ENCODE measurements at regions not wholly inside any gene's neighbourhood (a gene's known extent, or its start where the extent isn't known, plus 50 kb on each side); places are given as distances from the start of the nearest gene placed in this dataset.

GRCh38 chr11:42720716-42721563 lies 590.9 kb upstream of the API5 start:
- no peak overlapping the region for H3K27ac ChIP-seq
- H3K27me3 ChIP-seq = no peaks in the 10 kb centered on the region
- TF ChIP-seq, protein P1, sequence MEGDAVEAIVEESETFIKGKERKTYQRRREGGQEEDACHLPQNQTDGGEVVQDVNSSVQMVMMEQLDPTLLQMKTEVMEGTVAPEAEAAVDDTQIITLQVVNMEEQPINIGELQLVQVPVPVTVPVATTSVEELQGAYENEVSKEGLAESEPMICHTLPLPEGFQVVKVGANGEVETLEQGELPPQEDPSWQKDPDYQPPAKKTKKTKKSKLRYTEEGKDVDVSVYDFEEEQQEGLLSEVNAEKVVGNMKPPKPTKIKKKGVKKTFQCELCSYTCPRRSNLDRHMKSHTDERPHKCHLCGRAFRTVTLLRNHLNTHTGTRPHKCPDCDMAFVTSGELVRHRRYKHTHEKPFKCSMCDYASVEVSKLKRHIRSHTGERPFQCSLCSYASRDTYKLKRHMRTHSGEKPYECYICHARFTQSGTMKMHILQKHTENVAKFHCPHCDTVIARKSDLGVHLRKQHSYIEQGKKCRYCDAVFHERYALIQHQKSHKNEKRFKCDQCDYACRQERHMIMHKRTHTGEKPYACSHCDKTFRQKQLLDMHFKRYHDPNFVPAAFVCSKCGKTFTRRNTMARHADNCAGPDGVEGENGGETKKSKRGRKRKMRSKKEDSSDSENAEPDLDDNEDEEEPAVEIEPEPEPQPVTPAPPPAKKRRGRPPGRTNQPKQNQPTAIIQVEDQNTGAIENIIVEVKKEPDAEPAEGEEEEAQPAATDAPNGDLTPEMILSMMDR (IDR thresholded peaks at IDR 0.05) = no peak
- H3K9me3 ChIP-seq = no peaks in the 10 kb centered on the region
- intact Hi-C loops (cut with DNase I; ENCODE audit: low total_unique reads) = no loop called here
- H3K4me3 ChIP-seq = no peak overlapping the region
- no peaks in the 10 kb centered on the region for H3K4me1 ChIP-seq
- no peak for DNase-seq
- no peaks in the 10 kb centered on the region for H3K36me3 ChIP-seq

DNA sequence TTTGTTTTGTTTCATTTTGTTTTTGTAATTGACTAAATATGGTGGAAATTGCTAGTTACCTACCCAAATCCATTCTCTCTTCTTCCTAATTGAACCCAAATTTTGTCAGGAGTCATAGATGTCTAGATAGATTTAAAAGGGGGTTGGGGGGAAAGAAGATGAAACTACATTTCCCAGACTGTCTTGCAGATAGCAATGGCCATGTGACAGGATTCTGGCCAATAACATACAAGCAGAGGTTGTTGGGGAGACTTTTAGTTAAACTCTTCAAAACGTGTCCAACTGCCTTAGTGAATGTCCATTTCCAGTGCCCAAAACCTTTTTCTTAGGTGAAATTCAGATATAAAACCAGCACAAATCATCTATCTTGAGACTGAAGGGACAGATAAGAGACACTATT lies 583.9 kb upstream of the API5 start:
- H3K36me3 ChIP-seq = no peaks in the 10 kb centered on the region
- no peak for DNase-seq
- TF ChIP-seq, protein P1 (IDR thresholded peaks at IDR 0.05) = no peak
- H3K27ac ChIP-seq = no peak overlapping the region
- intact Hi-C loops (cut with DNase I; ENCODE audit: low total_unique reads) = no loop called here
- H3K4me3 ChIP-seq = no peak overlapping the region
- no peaks in the 10 kb centered on the region for H3K4me1 ChIP-seq
- H3K27me3 ChIP-seq = no peaks in the 10 kb centered on the region
- H3K9me3 ChIP-seq = no peaks in the 10 kb centered on the region

- H3K4me1 ChIP-seq = no peaks in the 10 kb centered on the region
- no peak overlapping the region for H3K4me3 ChIP-seq
- no peaks in the 10 kb centered on the region for H3K27me3 ChIP-seq
- DNase-seq = no peak
- H3K36me3 ChIP-seq = no peaks in the 10 kb centered on the region
- intact Hi-C loops (cut with DNase I; ENCODE audit: low total_unique reads) = no loop called here
- TF ChIP-seq, protein P1 (IDR thresholded peaks at IDR 0.05) = no peak
- H3K9me3 ChIP-seq = no peaks in the 10 kb centered on the region
- H3K27ac ChIP-seq = no peak overlapping the region
These were observed 549.4 kb upstream of the API5 start for GRCh38 chr11:42762348-42762747.

- no peaks in the 10 kb centered on the region for H3K9me3 ChIP-seq
- H3K4me3 ChIP-seq = no peak overlapping the region
- TF ChIP-seq, protein P1 (IDR thresholded peaks at IDR 0.05) = no peak
- no peaks in the 10 kb centered on the region for H3K4me1 ChIP-seq
- DNase-seq = no peak
- H3K27me3 ChIP-seq = no peaks in the 10 kb centered on the region
- no peak overlapping the region for H3K27ac ChIP-seq
- no peaks in the 10 kb centered on the region for H3K36me3 ChIP-seq
- intact Hi-C loops (cut with DNase I; ENCODE audit: low total_unique reads) = no loop called here
These were observed 546.9 kb upstream of the API5 start for GRCh38 chr11:42764936-42765335.

GRCh38 chr11:42768576-42768975 lies 543.2 kb upstream of the API5 start:
- H3K4me1 ChIP-seq = no peaks in the 10 kb centered on the region
- DNase-seq = no peak
- no peak overlapping the region for H3K27ac ChIP-seq
- H3K9me3 ChIP-seq = no peaks in the 10 kb centered on the region
- TF ChIP-seq, protein P1 (IDR thresholded peaks at IDR 0.05) = no peak
- intact Hi-C loops (cut with DNase I; ENCODE audit: low total_unique reads) = no loop called here
- H3K27me3 ChIP-seq = no peaks in the 10 kb centered on the region
- H3K4me3 ChIP-seq = no peak overlapping the region
- no peaks in the 10 kb centered on the region for H3K36me3 ChIP-seq

Measured in tibial artery (tissue), 4 donors.